ENCODE measurements at regions not wholly inside any gene's neighbourhood (a gene's known extent, or its start where the extent isn't known, plus 50 kb on each side); places are given as distances from the start of the nearest gene placed in this dataset.

- no peak for DNase-seq (ENCODE audit: low read depth)
Observed at GRCh38 chr7:108973075-108973474, 403.4 kb downstream of the DNAJB9 start.

GRCh38 chr7:108974641-108975040 lies 405.0 kb downstream of the DNAJB9 start:
- no peak for DNase-seq (ENCODE audit: low read depth)

- no peak for DNase-seq (ENCODE audit: low read depth)
Observed at GRCh38 chr7:108985037-108985436, 415.4 kb downstream of the DNAJB9 start.

- no peak for DNase-seq (ENCODE audit: low read depth)
Observed at GRCh38 chr7:108989319-108989718, 419.6 kb downstream of the DNAJB9 start.

GRCh38 chr7:108997480-108997879 lies 427.8 kb downstream of the DNAJB9 start:
- DNase-seq (ENCODE audit: low read depth): no peak

- peak; percentile 18 for DNase-seq (ENCODE audit: low read depth)
Observed at GRCh38 chr7:109003742-109004141, 434.1 kb downstream of the DNAJB9 start.

- DNase-seq (ENCODE audit: low read depth): no peak
Observed at GRCh38 chr7:109009636-109010035, 440.0 kb downstream of the DNAJB9 start.

GRCh38 chr7:109020251-109020650 lies 450.6 kb downstream of the DNAJB9 start:
- DNase-seq (ENCODE audit: low read depth): no peak

- DNase-seq (ENCODE audit: low read depth): no peak
Observed at GRCh38 chr7:109021390-109021789, 451.7 kb downstream of the DNAJB9 start.

- no peak for DNase-seq (ENCODE audit: low read depth)
Observed at GRCh38 chr7:109029866-109030265, 460.2 kb downstream of the DNAJB9 start.

GRCh38 chr7:109044691-109045090 lies 475.0 kb downstream of the DNAJB9 start:
- no peak for DNase-seq (ENCODE audit: low read depth)

GRCh38 chr7:109049366-109049765 lies 479.7 kb downstream of the DNAJB9 start:
- DNase-seq (ENCODE audit: low read depth): no peak

- DNase-seq (ENCODE audit: low read depth): no peak
Observed at GRCh38 chr7:109059089-109059488, 489.4 kb downstream of the DNAJB9 start.

- no peak for DNase-seq (ENCODE audit: low read depth)
Observed at GRCh38 chr7:109062798-109063197, 493.1 kb downstream of the DNAJB9 start.

GRCh38 chr7:109073543-109073942 lies 503.9 kb downstream of the DNAJB9 start:
- no peak for DNase-seq (ENCODE audit: low read depth)

GRCh38 chr7:109076396-109076972 lies 506.8 kb downstream of the DNAJB9 start:
- DNase-seq (ENCODE audit: low read depth): no peak

GRCh38 chr7:109091042-109091441 lies 521.4 kb downstream of the DNAJB9 start:
- no peak for DNase-seq (ENCODE audit: low read depth)

- DNase-seq (ENCODE audit: low read depth): no peak
Observed at GRCh38 chr7:109092268-109092667, 522.6 kb downstream of the DNAJB9 start.

- DNase-seq (ENCODE audit: low read depth): no peak
Observed at GRCh38 chr7:109101332-109101731, 531.7 kb downstream of the DNAJB9 start.

- DNase-seq (ENCODE audit: low read depth): no peak
Observed at GRCh38 chr7:109109558-109109957, 539.9 kb downstream of the DNAJB9 start.

- DNase-seq (ENCODE audit: low read depth): no peak
Observed at GRCh38 chr7:109111086-109111485, 541.4 kb downstream of the DNAJB9 start.

GRCh38 chr7:109121599-109122300 lies 552.1 kb downstream of the DNAJB9 start:
- no peak for DNase-seq (ENCODE audit: low read depth)

GRCh38 chr7:109125001-109125400 lies 555.3 kb downstream of the DNAJB9 start:
- DNase-seq (ENCODE audit: low read depth): no peak
